GM19035 (cell line): ENCODE measurements at regions not wholly inside any gene's neighbourhood (a gene's known extent, or its start where the extent isn't known, plus 50 kb on each side); places are given as distances from the start of the nearest gene placed in this dataset.

Experiments
- ATAC-seq: cut with Tn5 transposase; IDR thresholded peaks from one replicate; pipeline ENCODE4 v1.9.1; 2021; ENCODE audit not compliant: unreplicated experiment

GRCh38 chr10:62545160-62546066, 171.2 kb downstream of the ZNF365 start:
- ATAC-seq: no peak

GRCh38 chr10:62548686-62549085, 174.5 kb downstream of the ZNF365 start:
- ATAC-seq: no peak

DNA sequence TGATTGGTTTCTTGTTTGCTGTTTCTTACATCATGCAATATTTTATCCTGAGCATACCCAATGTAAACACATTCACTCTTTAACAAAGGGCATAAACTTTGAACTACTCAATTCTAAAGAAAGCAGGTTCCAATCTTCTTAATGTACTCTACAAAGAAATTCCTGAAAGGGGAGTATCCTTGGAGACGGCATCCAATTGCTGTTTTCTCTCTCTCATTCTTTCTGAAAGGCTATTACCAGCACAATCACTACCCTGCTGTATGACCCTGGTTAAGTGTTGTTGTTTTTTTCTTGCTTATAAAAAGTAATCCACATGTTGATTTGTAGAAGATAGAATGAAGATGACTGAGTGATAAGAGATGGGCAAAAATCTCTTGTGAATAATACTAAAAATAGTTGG, 176.0 kb downstream of the ZNF365 start:
- no peak for ATAC-seq

- peak; percentile 77 for ATAC-seq
Measured at GRCh38 chr10:62554632-62555199, 180.5 kb downstream of the ZNF365 start.

DNA sequence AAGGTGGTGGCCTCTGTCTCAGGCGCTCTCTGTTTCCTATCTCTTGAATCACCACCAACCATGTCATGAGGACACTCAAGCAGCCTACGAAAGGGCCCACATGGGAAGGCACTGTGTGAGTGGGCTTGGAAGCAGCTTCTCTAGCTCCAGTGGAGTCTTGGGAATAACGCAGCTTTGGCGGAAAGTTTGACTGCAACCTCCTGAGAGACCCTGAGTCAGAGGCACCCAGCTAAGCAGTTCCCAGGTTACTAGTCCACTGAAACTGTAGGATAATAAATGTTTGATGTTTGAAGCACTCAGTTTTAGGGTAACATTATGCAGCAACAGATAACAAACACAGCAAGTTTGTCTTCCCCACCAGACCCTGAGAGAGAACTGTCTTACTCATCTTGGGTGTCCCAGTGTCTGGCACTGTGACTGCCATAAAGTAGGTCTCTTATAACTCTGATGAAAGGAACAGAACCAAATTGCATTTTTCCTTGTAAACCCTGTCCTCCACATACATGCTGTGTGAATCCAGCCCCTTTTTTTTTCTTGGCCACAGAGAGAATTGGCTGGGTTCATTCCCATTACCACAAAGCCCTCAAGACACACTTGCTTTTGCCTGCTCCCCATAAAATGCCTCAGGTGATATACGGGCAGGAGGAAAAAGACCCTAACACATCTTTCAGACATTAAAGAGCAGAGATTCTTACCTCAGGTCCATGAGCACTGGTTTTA, 185.5 kb downstream of the ZNF365 start:
- ATAC-seq: no peak

DNA sequence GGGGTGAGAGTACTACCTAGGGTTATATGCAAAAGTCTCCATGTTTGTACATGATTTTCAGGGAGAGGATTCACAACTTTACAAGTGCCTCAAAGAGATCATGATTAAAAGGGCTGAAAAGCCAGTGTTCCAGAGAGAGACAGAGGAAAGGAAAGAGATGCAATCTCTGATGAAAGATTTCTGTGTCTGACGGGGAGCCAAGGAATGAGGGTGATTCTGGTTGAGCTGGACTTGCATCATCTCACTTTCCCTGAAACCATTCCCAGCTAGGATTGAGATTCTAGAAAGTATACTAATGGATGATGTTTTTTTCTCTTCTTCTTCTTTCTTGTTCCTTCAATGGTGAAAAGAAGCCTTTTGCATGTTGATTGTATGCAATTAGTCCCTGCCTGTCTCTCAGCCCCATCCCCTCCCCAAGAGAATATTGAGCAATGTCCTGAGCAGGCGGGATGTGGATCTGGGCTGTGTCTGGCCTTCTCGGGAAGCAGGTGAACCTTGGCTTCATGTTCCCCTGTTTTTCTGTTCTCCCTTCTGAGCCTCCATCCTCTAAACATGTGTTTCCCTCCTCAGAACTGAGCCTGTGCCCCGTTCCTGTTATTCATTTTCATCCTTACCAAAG, 186.1 kb downstream of the ZNF365 start:
- ATAC-seq: no peak

DNA sequence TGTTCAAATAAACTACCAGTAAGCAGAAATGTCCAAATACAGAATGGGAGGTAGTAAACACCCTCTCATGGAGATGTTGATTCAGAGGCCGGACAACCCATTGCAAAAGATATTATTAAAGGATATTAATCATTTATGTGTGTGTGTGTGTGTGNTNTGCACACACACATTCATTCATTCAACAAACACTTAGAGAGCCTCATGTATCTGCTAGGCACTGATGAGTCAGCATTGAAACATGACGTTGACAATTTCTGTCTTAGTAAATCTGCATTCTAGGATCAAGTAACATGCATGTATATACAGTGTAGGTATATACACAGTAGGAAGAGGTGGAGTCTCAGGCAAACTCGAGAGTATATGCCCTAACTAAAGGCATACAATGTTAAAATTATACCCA, 187.0 kb downstream of the ZNF365 start:
- no peak for ATAC-seq

GRCh38 chr10:62562101-62562500, 187.9 kb downstream of the ZNF365 start:
- ATAC-seq: no peak

- ATAC-seq: no peak
Measured at GRCh38 chr10:62562795-62563194, 188.6 kb downstream of the ZNF365 start.

GRCh38 chr10:62573929-62574328, 199.8 kb downstream of the ZNF365 start:
- no peak for ATAC-seq

GRCh38 chr10:62577076-62577475, 202.9 kb downstream of the ZNF365 start:
- ATAC-seq: no peak

DNA sequence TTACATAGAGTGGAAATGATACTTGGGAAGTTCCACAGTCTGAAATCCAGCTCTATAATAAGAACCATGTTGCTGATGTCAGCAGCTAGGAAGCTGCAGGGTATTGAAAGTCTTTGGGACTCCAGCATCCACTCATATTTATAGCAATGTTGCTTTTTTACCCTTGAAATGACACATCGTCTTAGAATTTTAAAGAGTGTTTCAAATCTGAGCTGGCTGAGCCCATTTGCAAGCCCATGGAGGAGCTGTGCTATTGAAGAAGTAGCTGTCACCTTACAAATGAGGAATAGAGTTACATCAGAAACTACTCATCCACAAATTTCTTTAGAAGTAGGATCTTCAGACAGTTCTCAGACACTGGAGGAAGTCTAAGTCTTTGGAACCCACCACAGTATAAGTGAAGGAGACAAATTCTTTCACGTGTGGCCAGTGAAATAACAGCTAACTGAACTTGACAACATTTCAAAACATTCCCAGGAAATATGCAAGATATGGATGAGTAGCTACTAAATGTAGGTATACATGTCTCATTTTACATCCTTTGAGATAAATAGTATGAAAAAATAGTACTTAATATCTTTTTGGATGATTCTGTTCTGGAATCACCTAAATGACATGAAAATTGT, 203.6 kb downstream of the ZNF365 start:
- no peak for ATAC-seq

DNA sequence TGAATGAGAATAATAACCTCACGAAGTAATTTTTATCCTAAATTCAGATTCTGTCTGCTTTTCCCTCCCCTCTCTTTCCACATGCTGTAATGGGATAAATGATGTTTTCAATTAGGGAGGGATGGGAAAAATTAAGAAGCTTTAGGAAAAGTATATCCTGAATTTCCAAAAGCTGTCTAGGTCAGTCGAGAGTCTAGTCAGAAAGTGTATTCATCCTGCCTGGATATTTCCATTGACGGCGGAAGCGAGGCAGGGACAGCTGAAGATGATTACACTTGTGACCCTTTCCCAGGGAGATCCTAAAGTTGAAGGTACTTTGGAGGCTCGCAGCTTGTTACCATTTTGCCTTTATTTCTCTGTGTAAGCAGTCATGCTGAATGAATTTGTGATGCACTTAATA, 204.1 kb downstream of the ZNF365 start:
- ATAC-seq: no peak

GRCh38 chr10:62578916-62579315, 204.7 kb downstream of the ZNF365 start:
- ATAC-seq: no peak

- no peak for ATAC-seq
Measured at GRCh38 chr10:62580396-62580795, 206.2 kb downstream of the ZNF365 start.

- no peak for ATAC-seq
Measured at GRCh38 chr10:62581351-62581750, 207.2 kb downstream of the ZNF365 start.

GRCh38 chr10:62582101-62582705, 208.0 kb downstream of the ZNF365 start:
- ATAC-seq: no peak

- ATAC-seq: no peak
Measured at GRCh38 chr10:62582804-62583208, 208.6 kb downstream of the ZNF365 start.

GRCh38 chr10:62583876-62584615, 209.9 kb downstream of the ZNF365 start:
- no peak for ATAC-seq

GRCh38 chr10:62584731-62585130, 210.6 kb downstream of the ZNF365 start:
- ATAC-seq: no peak
